GM10266 (cell line): ENCODE measurements at regions not wholly inside any gene's neighbourhood (a gene's known extent, or its start where the extent isn't known, plus 50 kb on each side); places are given as distances from the start of the nearest gene placed in this dataset.

Source experiments
- DNase-seq: peaks from one replicate; pipeline ENCODE4 v3.0.0; 2012; ENCODE audit errors: extremely low spot score
- CTCF ChIP-seq: IDR thresholded peaks from 2 replicates; pipeline ENCODE4 v1.5.1; 2012; ENCODE audit warnings: mild to moderate bottlenecking, low read depth; ENCODE audit not compliant: control insufficient read depth, insufficient read depth; ENCODE audit errors: missing control alignments

- no peak for DNase-seq
- TF ChIP-seq CTCF: no peak
Observed at GRCh38 chr2:145012806-145013205, 492.9 kb upstream of the ZEB2 start.

DNA sequence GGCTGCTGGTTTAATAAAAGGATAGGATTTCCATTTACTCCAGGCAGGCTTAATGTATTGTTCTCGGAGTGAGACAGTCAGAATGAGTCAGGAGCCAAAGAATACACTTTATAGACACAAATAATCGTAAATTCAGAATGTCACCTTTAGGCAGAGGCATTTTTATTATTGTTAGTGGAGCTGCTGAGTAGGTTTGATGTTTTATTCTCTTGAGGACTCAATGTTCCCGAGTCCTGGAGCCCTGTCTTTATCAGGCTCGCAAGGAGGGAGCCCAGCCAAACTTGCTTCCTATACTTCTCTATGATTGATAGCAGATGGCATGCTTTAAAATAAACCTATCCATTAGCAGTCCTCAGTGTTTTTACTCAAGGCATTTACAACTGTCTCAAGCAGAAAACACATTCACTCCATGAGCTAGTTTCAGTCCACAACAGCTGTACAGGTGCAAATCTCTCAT is 492.3 kb upstream of the ZEB2 start:
- no peak for DNase-seq
- no peak for TF ChIP-seq CTCF

DNA sequence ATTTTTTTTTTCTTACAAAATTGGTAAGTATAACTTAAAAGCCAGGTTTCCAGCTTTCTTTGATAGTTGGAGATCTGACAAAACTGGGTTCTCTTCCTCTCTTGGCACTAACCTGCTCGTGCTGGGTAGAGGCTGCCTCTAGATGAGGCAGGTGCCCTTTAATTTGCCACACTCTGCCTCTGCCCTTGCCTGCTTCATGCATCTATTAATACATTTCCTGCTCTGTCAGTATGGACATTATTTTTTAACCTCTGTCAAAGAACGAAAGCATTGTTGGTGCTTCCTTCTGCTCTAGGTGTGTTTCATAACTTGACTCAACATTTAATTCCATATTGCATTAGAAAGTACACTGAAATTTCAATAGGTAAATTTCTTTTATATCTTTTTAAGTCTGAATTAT is 490.7 kb upstream of the ZEB2 start:
- DNase-seq: no peak

DNA sequence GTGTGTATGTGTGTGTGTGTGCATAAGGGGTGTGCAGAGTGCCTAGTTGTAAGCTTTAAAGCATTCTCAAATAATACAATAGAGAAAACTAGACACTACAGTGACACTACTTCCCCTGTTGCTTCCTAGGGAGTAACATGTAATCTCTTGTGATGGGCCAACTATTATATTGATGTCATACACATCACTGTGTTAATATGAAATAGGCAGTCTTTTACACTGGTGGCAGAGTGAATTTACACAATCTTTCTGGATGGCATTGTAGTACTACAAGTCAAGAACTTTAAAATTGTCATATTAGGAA is 488.0 kb upstream of the ZEB2 start:
- no peak for TF ChIP-seq CTCF
- DNase-seq: no peak

More for the DNA sequence above, 490.7 kb upstream of the ZEB2 start:
- TF ChIP-seq CTCF: no peak

GRCh38 chr2:145007093-145007959 is 487.4 kb upstream of the ZEB2 start:
- DNase-seq: no peak
- TF ChIP-seq CTCF: no peak

- no peak for DNase-seq
- no peak for TF ChIP-seq CTCF
Observed at GRCh38 chr2:145002624-145003023, 482.7 kb upstream of the ZEB2 start.

GRCh38 chr2:145000376-145000775 is 480.5 kb upstream of the ZEB2 start:
- no peak for TF ChIP-seq CTCF
- no peak for DNase-seq
